OCI-LY3 (cell line): ENCODE measurements at regions not wholly inside any gene's neighbourhood (a gene's known extent, or its start where the extent isn't known, plus 50 kb on each side); places are given as distances from the start of the nearest gene placed in this dataset.

Experiments used
- H2AFZ ChIP-seq: fragments of 200-600, 300-600 bp; shearing (Covaris generic); 2 replicates; pipeline ENCODE4 v1.6.0; 2014; ENCODE audit warnings: antibody characterized with exemption, low read depth, low read length
- H3K27ac ChIP-seq: fragments of 200-600, 300-600 bp; sonication (generic); 2 replicates; pipeline ENCODE4 v1.5.1; 2014; ENCODE audit warnings: mild to moderate bottlenecking, low read length, moderate library complexity, mixed read lengths
- H3K27me3 ChIP-seq: fragments of 200-600, 300-600 bp; sonication (generic); 2 replicates; pipeline ENCODE4 v1.6.1; 2014; ENCODE audit warnings: low read depth, low read length, mixed read lengths
- H3K36me3 ChIP-seq: fragments of 200-600, 300-600 bp; sonication (generic); replicated peaks from 2 replicates; pipeline ENCODE3; 2014; ENCODE audit warnings: low read depth, low read length, mixed read lengths
- H3K4me1 ChIP-seq: fragments of 300-600, 200-600 bp; sonication (generic); 2 replicates; pipeline ENCODE4 v1.6.1; 2014; ENCODE audit warnings: low read length, mixed read lengths
- H3K4me2 ChIP-seq: fragments of 200-600, 300-600 bp; sonication (generic); 2 replicates; pipeline ENCODE4 v1.6.1; 2014; ENCODE audit warnings: low read length, mixed read lengths
- H3K4me3 ChIP-seq: fragments of 300-600, 200-600 bp; sonication (generic); 2 replicates; pipeline ENCODE4 v1.5.1; 2014; ENCODE audit warnings: antibody characterized with exemption, mild to moderate bottlenecking, low read length, moderate library complexity
- H3K79me2 ChIP-seq: fragments of 300-600, 200-600 bp; shearing (Covaris generic); 2 replicates; pipeline ENCODE4 v1.6.1; 2014; ENCODE audit warnings: mild to moderate bottlenecking, low read length, mixed read lengths
- H3K9ac ChIP-seq: fragments of 300-600, 200-600 bp; shearing (Covaris generic); 2 replicates; pipeline ENCODE4 v1.6.0; 2014; ENCODE audit warnings: mild to moderate bottlenecking, low read length, moderate library complexity
- H3K9me3 ChIP-seq: fragments of 200-600, 300-600 bp; shearing (Covaris generic); 2 replicates; pipeline ENCODE4 v1.6.1; 2014; ENCODE audit warnings: low read length, mixed read lengths; ENCODE audit not compliant: insufficient read depth
- H4K20me1 ChIP-seq: fragments of 200-600, 300-600 bp; sonication (generic); 2 replicates; pipeline ENCODE4 v1.6.1; 2016; ENCODE audit warnings: low read length, mixed read lengths; ENCODE audit not compliant: insufficient read depth
- CTCF ChIP-seq: fragments of 200-600, 300-600 bp; sonication (generic); IDR thresholded peaks from 2 replicates; pipeline ENCODE4 v1.5.1; 2014; ENCODE audit warnings: antibody characterized with exemption, low read length, low read depth
- EZH2phosphoT487 ChIP-seq: fragments of 200-600 bp; shearing (Covaris generic); IDR thresholded peaks from 2 replicates; pipeline ENCODE4 v1.6.1; 2018; ENCODE audit warnings: antibody characterized with exemption, mixed run types, low read depth

- Histone ChIP-seq H2AFZ (no peak overlapping the region), H3K9me3 (no peaks in the 10 kb centered on the region), H3K4me1 (no peaks in the 10 kb centered on the region), H3K27me3 (no peaks in the 10 kb centered on the region), H3K4me3 (no peak overlapping the region), H3K9ac (no peak overlapping the region), H4K20me1 (no peaks in the 10 kb centered on the region), H3K27ac (no peak overlapping the region), H3K4me2 (no peak overlapping the region), H3K36me3 (no peaks in the 10 kb centered on the region), H3K79me2 (no peaks in the 10 kb centered on the region)
- TF ChIP-seq EZH2phosphoT487 (no peak), CTCF (no peak)
These were observed 96.7 kb upstream of the PABPC4L start for GRCh38 chr4:134298313-134298712.

- H3K79me2 ChIP-seq: no peaks in the 10 kb centered on the region
- no peak overlapping the region for H2AFZ ChIP-seq
- H3K4me2 ChIP-seq: no peak overlapping the region
- no peak for TF ChIP-seq EZH2phosphoT487
- H3K36me3 ChIP-seq: no peaks in the 10 kb centered on the region
- H3K27me3 ChIP-seq: no peaks in the 10 kb centered on the region
- no peaks in the 10 kb centered on the region for H4K20me1 ChIP-seq
- H3K4me1 ChIP-seq: no peaks in the 10 kb centered on the region
- H3K9ac ChIP-seq: no peak overlapping the region
- no peak overlapping the region for H3K4me3 ChIP-seq
- H3K9me3 ChIP-seq: no peaks in the 10 kb centered on the region
- no peak overlapping the region for H3K27ac ChIP-seq
These were observed 96.2 kb upstream of the PABPC4L start for GRCh38 chr4:134297765-134298164.

- H3K4me1 ChIP-seq: no peaks in the 10 kb centered on the region
- no peak overlapping the region for H3K4me2 ChIP-seq
- H3K9ac ChIP-seq: no peak overlapping the region
- H3K36me3 ChIP-seq: no peaks in the 10 kb centered on the region
- H4K20me1 ChIP-seq: no peaks in the 10 kb centered on the region
- no peaks in the 10 kb centered on the region for H3K79me2 ChIP-seq
- no peak overlapping the region for H3K4me3 ChIP-seq
- H3K27me3 ChIP-seq: no peaks in the 10 kb centered on the region
- H2AFZ ChIP-seq: no peak overlapping the region
- no peaks in the 10 kb centered on the region for H3K9me3 ChIP-seq
- H3K27ac ChIP-seq: no peak overlapping the region
- TF ChIP-seq EZH2phosphoT487 (no peak), CTCF (no peak)
These were observed 81.1 kb upstream of the PABPC4L start for GRCh38 chr4:134282680-134283079.

DNA sequence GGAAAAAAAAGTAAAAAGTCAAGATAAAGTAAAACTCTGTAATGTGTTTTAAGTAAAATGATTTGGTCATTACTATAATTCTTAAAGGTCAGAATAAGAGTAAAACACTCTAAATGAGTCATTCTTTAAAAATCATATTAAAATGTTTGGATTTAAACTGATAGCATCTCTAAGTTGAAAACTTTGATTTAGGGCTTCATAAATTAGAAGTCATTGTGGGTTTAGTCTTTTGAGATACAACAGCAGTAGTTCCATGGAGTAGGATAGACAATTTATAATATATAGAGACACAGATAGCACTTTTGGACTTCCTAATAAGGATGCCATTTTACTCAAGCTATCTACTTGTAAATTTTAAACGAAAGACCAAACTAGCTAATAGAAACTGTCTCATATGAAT, 77.1 kb upstream of the PABPC4L start:
- Histone ChIP-seq H3K27ac (no peak overlapping the region), H3K9me3 (no peaks in the 10 kb centered on the region), H3K4me2 (no peak overlapping the region), H3K36me3 (no peaks in the 10 kb centered on the region), H2AFZ (no peak overlapping the region), H4K20me1 (no peaks in the 10 kb centered on the region), H3K4me1 (no peaks in the 10 kb centered on the region), H3K27me3 (no peaks in the 10 kb centered on the region), H3K4me3 (no peak overlapping the region), H3K9ac (no peak overlapping the region), H3K79me2 (no peaks in the 10 kb centered on the region)
- TF ChIP-seq CTCF (no peak), EZH2phosphoT487 (no peak)

DNA sequence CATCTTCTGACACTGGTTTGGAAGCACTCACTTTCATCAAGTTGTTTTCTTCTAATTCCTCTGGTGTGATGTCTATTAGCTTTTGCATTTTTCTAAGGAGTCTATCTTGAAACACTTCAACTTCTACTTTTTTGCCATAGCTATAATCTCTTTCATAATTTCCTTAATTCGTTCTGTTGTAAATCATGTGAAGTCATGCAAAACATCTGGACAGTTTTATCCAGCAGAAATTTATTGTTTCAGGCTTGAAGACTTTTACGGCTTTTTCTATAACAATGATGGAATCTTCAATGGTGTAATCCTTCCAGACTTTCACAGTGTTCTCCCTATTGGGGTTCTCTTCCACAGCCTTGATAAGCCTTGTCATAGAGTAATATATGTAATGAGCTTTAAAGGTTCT, 74.9 kb upstream of the PABPC4L start:
- Histone ChIP-seq H4K20me1 (no peaks in the 10 kb centered on the region), H2AFZ (no peak overlapping the region), H3K4me2 (no peak overlapping the region), H3K27me3 (no peaks in the 10 kb centered on the region), H3K27ac (no peak overlapping the region), H3K9ac (no peak overlapping the region), H3K4me1 (no peaks in the 10 kb centered on the region), H3K4me3 (no peak overlapping the region), H3K79me2 (no peaks in the 10 kb centered on the region), H3K36me3 (no peaks in the 10 kb centered on the region), H3K9me3 (no peaks in the 10 kb centered on the region)
- TF ChIP-seq CTCF (no peak), EZH2phosphoT487 (no peak)
